GM21515 (cell line): ENCODE measurements at regions not wholly inside any gene's neighbourhood (a gene's known extent, or its start where the extent isn't known, plus 50 kb on each side); places are given as distances from the start of the nearest gene placed in this dataset.
"Not testable (repeated sequence)": the region's sequence is repeated elsewhere in the genome, so short reads cannot be mapped to it uniquely, and the experiment has no call there.

Experiments used
- ATAC-seq: cut with Tn5 transposase; IDR thresholded peaks from one replicate; pipeline ENCODE4 v1.9.1; 2021; ENCODE audit not compliant: unreplicated experiment

DNA sequence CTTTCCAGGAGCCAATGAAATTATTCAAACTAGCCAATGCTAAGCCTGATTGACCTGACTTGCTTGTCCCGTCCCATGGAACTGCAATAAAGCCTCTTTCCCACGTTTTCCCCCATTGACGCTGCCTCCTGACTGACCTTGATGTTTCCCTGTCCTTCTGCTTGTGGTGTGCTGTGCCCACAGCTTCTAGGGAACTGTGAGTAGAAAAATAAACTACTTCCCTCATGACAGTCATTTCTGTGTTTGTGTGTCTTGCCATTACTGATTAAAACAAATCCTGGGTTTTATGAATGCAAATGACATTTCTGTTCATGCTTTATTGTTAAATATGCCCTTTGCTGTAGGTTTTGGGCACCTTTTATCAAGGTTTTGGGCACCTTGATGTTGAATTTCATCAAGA, 91.3 kb upstream of the ABI1 start:
- ATAC-seq = no peak

DNA sequence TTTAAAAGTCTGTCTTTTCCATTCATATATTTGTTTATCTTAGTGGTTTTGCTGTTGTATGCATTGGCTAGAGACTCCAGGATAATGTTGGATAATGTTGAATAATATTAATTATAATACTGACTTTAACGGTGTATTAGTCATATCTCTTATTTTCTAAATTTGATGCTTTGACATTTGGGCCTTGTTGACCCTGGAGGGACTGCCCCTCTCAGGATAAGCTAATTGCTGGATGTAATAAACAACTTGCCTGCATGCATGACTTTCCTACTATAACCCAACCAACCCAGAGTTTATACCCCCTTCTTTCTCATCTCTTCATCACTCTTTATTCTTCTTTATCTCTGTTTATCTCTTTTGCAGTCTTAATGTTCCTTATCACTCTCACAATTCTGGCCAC, 90.9 kb upstream of the ABI1 start:
- no peak for ATAC-seq

DNA sequence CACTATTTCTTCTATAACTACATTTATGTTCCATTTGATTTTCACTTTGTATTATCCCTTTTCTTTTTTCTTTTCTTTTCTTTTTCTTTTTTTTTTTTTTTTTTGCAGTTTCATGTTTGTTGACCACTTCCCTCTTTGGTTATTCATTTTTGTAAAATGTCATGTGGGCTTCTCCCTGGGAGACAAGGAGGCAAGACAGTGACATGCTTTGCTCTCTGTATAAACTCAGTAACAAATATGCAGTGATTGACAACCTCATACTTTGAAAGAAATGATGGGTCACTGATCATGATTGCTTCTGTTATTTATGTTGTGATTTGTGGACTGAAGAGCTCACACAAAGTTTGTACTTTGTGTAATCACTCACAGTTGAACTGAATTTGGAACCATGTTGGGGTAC, 90.2 kb upstream of the ABI1 start:
- ATAC-seq = no peak

DNA sequence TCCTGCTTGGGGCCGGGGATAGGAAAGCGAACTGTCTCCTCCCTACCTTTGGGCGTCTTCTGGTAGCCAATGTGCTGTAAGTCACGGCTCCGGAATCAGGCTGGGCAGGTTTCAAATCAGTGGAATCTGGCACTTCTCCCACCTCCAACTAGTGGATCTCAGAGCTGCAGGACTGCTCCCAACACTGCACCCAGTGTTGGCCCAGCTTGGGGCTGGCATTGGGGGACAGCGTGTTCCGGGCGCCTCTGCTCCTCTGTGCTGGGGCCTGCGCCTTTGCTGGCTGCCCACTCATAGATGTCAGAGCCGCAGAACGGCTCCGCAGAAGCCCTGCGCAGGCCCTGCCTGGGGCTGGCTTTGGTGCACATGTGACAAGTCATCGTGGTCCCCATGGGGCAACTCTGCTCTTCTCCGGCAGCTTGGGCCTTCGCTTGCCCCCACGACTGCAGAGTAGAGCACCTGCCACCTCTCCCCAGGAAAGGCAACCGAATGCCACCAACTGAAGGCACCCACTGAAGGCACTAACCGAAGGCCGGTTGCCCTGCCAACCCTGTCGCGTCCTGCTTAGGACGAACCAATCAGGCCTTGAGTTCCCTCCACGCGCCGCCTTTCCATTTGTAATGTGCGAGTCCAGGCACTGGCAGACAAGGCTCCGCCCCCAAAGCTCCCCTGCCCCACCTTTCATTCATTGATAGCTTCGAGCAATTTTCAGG, 85.5 kb upstream of the ABI1 start:
- no peak for ATAC-seq

DNA sequence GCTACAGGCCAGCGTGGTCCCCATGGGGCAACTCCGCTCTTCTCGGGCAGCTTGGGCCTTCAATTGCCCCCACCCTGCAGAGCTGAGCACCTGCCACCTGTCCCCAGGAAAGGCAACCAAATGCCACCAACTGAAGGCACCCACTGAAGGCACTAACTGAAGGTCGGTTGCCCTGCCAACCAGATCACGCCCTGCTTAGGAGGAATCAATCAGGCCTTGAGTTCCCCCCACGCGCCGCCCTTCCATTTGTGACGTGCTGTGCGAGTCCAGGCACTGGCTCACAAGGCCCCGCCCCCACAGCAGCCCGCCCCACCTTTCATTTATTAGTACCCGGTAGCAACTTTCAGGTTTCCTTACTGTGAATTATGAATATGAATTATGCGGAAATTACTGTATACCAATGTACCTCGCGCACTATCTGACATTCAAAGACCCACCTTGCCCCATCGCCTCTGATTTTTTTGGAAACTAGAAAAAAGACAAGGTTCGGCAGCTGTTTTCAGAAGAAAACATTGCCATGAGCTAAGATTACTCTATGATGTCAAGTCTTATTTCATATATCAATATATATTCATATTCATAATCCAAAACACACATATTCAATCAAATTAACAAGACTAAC, 83.6 kb upstream of the ABI1 start:
- ATAC-seq = no peak

DNA sequence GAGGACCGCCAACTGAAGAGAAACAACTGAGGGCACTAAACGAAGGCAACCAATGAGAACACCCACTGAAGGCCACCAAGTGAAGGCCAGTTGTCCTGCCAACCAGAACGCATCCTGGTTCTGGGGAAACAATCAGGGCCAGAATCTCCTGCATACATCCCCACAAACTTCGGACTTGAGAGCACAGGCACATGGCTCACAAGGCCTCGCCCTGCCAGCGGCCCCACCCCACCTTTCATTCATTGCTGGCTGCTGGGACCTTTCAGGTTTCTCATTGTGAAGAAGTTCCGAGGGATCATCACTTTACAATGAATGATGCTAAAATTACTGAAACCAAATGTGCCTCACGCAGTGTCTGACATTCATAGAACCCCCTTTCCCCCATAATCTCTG, 79.2 kb upstream of the ABI1 start:
- ATAC-seq = no peak

DNA sequence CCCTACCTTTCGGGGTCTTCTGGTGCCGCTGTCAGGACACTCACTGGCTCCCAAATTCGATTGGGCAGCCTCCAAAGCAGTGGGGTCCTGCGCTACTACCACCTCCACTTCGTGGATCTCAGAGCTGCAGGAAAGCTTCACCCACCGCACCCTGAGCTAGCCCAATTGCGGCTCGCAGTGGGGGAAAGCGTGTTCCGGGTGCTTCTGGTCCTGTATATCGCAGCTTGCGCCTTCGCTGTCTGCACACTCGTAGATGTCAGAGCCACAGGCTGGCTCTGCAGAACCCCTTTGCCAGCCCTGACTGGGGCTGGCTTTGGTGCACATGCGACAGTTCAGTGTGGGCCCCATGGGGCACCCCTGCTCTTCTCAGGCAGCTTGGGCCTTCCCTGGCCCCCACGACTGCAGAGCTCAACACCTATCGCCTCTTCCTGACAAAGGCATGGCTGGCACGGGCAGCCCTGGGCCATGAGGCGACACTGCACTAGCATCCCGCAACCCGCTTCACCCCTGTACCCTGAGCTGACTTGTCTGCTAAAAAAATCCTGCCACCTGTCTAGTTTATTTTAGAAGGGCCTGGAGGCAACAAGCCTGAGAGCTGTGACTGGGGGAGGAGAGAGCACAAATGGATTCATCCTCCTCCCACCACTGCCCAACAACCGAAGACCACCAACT, 78.7 kb upstream of the ABI1 start:
- no peak for ATAC-seq

DNA sequence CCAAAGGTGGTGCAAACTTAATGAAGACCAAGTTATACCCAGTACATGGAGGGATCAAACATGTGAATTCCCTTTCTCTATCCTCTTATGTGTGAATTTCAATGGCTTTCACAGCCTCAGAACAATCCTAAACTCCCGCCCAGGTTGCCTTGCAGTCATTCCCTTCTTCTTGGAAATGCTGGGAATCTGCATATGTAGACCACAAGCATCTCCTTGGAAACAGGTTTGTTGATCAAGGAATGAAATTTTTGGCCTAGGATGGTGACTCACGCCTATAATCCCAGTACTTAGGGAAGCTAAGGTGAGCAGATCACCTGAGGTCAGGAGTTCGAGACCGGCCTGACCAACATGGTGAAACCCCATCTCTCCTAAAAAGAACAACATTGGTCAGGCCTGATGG, 77.8 kb upstream of the ABI1 start:
- ATAC-seq = no peak

DNA sequence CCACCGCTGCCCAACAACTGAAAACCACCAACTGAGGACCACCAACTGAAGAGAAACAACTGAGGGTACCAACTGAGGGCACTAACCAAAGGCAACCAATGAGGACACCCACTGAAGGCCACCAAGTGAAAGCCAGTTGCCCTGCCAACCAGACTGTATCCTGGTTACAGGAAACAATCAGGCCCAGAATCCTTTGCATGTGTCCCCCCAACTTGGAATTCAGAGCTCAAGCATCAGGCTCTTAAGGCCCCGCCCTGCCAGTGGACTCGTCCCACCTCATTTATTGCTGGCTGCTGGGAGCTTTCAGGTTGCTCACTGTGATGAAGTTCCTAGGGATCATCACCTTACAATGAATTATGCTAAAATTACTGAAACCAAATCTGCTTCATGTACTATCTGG, 76.6 kb upstream of the ABI1 start:
- no peak for ATAC-seq

DNA sequence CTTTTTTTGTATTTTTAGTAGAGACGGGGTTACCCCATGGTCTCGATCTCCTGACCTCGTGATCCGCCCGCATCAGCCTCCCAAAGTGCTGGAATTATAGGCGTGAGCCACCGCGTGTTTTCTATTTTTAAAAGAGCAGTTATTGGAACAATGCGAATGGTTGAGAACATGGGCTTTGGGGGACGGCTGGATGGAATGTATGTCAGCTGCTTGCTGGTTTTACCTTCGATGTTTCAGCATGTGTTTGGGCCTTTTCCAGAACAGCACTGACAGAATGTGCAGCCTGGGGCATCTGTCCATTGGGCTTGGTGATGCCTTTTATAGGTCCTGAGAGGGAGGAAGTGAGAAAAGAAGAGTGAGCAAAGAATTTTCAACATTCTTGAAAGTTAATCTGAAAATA, 73.4 kb upstream of the ABI1 start:
- ATAC-seq = not testable (repeated sequence)

DNA sequence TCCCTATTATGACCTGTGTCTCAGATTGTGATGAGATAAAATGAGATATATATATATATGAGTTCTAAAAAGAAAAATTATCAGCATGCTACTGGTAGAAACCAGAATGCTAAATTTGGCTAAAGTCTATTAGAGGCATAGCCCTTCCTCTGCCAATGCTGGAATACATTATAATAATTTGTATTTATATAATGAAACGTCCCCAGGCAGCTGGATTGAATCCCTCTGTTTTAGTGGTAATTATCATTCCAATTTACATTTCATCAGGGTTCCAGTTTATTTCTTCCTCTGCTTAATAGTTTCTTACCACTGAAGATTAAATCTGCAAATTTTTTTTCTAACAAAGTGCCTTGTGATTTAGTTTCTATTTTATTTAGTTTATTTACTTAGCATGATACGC, 71.8 kb upstream of the ABI1 start:
- ATAC-seq = no peak

DNA sequence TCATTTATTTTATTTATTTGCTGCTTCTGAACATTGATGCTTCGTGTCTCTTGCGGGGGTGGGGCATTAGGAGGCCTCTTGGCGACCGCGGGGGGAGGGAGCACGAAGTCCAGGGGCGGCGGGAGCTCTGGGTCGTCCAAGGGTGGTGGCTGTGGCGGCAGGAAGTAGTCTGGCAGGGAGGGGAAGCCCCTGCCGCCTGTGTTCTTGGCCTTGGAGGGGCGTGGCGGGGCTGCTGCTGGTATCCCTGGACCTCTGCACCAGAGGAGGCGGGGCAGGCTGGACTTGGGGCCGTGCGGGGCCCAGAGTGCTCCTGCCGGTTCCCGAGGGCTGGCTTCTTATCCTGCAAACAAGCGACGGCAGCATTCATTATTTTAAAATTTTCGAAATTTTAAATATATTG, 70.5 kb upstream of the ABI1 start:
- ATAC-seq = peak; percentile 86

DNA sequence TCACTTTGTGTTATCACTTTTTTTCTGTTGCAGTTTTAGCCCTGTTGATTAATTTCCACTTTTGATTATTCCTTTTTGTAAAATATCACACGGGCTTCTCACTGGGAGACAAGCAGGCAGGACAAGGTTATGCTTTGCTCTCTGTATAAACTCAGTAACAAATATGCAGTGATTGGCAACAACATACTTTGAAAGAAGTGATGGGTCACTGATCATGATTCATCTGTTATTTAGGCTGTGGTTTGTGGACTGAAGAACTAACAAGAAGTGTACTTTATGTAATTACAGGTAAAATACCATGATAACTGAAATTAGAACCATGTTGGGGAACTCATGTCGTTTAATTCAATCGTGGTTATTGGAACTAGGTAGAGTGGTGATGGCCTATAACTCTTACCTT, 62.1 kb upstream of the ABI1 start:
- not testable (repeated sequence) for ATAC-seq

DNA sequence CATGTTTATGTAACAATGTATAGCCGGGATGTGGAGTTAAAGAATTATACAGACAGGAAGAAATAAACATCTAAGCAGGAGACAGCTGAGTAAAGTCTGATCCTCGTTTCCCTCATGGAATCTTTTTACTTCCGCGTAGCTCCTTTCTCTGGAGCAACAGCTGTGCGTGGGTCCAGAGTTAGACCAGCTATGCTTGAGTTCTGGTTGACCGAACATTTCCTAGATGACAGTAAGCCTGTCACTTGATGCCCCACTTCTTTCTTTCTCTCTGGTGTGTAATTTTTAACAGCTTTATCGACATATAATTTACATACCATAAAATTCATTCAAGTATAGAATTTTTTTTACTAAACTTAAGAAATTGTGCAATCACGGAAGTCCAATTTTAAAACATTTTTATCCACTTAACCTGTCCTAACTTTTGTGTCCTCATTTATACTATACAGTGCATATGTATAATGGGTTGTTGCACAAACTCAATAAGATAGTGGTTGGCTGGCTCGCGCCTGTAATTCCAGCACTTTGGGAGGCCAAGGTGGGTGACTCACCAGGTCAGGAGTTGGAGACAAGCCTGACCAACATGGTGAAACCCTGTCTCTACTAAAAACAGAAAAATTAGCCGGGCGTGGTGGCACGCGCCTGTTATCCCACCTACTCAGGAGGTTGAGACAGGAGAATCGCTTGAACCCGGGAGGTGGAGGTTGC, 58.5 kb upstream of the ABI1 start:
- not testable (repeated sequence) for ATAC-seq

DNA sequence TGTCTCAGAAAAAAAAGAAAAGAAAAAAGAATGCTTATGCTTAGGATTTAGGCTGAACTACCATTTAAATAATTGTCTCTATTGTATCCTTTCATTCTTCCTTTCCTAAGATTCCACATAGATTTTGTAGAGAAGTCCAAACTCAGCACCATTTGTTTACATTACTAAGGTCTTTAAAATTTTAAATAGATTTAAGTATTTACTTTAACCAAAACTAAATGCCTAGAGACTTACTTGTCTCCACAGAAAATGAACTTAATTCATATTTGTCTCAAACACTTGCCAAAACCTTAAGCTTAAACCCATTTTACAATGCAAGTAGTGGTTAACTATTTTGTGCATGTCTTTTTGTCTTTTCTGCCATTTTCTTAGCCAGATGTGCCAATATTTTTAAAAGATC, 54.1 kb upstream of the ABI1 start:
- no peak for ATAC-seq

DNA sequence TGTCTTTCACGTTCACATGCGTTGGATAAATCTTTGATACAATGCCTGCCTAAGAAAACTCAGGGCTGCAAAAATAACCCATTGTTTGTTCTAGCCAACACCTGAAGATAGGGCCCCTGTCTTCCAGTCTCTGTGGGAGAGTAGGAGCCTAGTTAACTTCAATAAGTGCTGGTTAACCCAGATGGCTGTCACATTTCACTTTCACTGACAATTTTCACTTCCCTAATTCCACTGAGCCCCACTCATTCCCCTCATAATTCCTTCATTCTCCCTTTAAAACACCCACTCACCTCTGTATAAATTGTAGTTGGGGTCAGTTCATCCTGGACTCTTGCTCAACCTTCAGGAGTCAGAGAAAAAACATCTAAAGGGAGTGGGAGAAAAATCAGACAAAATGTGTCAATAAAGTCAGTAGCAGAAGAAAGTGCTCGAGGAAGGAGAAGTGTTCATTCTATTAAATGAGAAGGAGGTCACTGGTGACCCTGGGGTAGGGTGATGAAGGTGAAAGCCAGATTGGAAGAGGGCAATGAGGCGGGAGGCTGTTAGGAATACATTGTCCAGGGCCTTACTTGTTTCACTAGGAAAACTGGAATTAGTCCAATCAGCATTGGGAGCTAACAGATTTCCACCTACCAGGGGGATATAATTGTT, 51.2 kb upstream of the ABI1 start:
- peak; percentile 74 for ATAC-seq
